SK-N-SH (cell line): ENCODE measurements at regions not wholly inside any gene's neighbourhood (a gene's known extent, or its start where the extent isn't known, plus 50 kb on each side); places are given as distances from the start of the nearest gene placed in this dataset.

Experiments used
- CTCF ChIA-PET: fragments of 300-600, 350-600 bp; formaldehyde crosslinking; extraction: SDS; loops from one replicate; lab custom pipeline; 2021; lab: Yijun Ruan, JAX
- POLR2A ChIA-PET: fragments of 350-600 bp; sonication (Branson Sonifier 250); formaldehyde crosslinking; extraction: SDS; loops from one replicate; lab custom pipeline; 2020; ENCODE audit warnings: antibody characterized with exemption, inconsistent platforms; lab: Yijun Ruan, JAX
- DNase-seq: peaks from one replicate; pipeline ENCODE4 v3.0.0; 2012
- H2AFZ ChIP-seq: fragments of 200-600 bp; sonication (generic); 2 replicates; pipeline ENCODE4 v1.8.1; 2016; ENCODE audit warnings: antibody characterized with exemption, mild to moderate bottlenecking, low read depth
- H3F3A ChIP-seq: fragments of 200-600 bp; sonication (generic); replicated peaks from 2 replicates; pipeline ENCODE3; 2016; ENCODE audit warnings: antibody characterized with exemption, mild to moderate bottlenecking; ENCODE audit not compliant: insufficient read depth
- H3K27ac ChIP-seq, 2 experiments: fragments of 200-500 bp in 1 of 2; fragments of 200-600 bp in 1 of 2; sonication (Bioruptor generic) in 1 of 2; sonication (generic), shearing (Covaris generic) in 1 of 2; 2 replicates each; pipeline versions ENCODE4 v1.5.1 to v1.6.1; 2014 to 2016; ENCODE audit warnings: low read depth in 2 of 2, inconsistent platforms in 1 of 2, low read length in 1 of 2, mild to moderate bottlenecking in 1 of 2, mixed read lengths in 1 of 2
- H3K27me3 ChIP-seq: fragments of 200-600 bp; sonication (generic), shearing (Covaris generic); 2 replicates; pipeline ENCODE4 v1.6.1; 2016; ENCODE audit warnings: mixed run types; ENCODE audit not compliant: insufficient read depth
- H3K36me3 ChIP-seq, 2 experiments: fragments of 200-500 bp in 1 of 2; fragments of 200-600 bp in 1 of 2; sonication (Bioruptor generic) in 1 of 2; sonication (generic) in 1 of 2; replicated peaks in 1 of 2; 2 replicates each; pipeline versions ENCODE3 to v1.5.1; 2014 to 2016; ENCODE audit warnings: low read length in 1 of 2, mild to moderate bottlenecking in 1 of 2; ENCODE audit not compliant: insufficient read depth in 2 of 2, control insufficient read depth in 1 of 2
- H3K4me1 ChIP-seq, 2 experiments: fragments of 200-500 bp in 1 of 2; fragments of 200-600 bp in 1 of 2; sonication (Bioruptor generic) in 1 of 2; sonication (generic), shearing (Covaris generic) in 1 of 2; 2 replicates each; pipeline versions ENCODE4 v1.5.1 to v1.6.1; 2014 to 2016; ENCODE audit warnings: low read depth in 1 of 2, low read length in 1 of 2, mixed run types in 1 of 2; ENCODE audit not compliant: insufficient read depth in 2 of 2, control insufficient read depth in 1 of 2
- H3K4me2 ChIP-seq: fragments of 200-600 bp; sonication (generic), shearing (Covaris generic); 2 replicates; pipeline ENCODE4 v1.6.1; 2017; ENCODE audit warnings: mixed run types
- H3K4me3 ChIP-seq, 2 experiments: fragments of 200-500 bp in 1 of 2; fragments of 200-600 bp in 1 of 2; sonication (Bioruptor generic) in 1 of 2; sonication (generic), shearing (Covaris generic) in 1 of 2; 2 replicates each; pipeline versions ENCODE4 v1.5.1 to v1.8.1; 2014 to 2016; ENCODE audit warnings: low read depth in 2 of 2, inconsistent platforms in 1 of 2, low read length in 1 of 2, mild to moderate bottlenecking in 1 of 2, mixed read lengths in 1 of 2, moderate library complexity in 1 of 2
- H3K79me2 ChIP-seq: fragments of 200-600 bp; sonication (generic); 2 replicates; pipeline ENCODE4 v1.8.1; 2017; ENCODE audit warnings: mild to moderate bottlenecking; ENCODE audit not compliant: insufficient read depth
- H3K9ac ChIP-seq: fragments of 200-600 bp; sonication (generic); 2 replicates; pipeline ENCODE4 v1.6.1; 2017; ENCODE audit warnings: mixed run types
- H3K9me2 ChIP-seq: fragments of 200-600 bp; sonication (generic); 2 replicates; pipeline ENCODE4 v1.6.1; 2017; ENCODE audit warnings: mixed run types
- H3K9me3 ChIP-seq: fragments of 200-600 bp; sonication (generic); 2 replicates; pipeline ENCODE4 v1.6.1; 2017; ENCODE audit warnings: mixed run types, mild to moderate bottlenecking, moderate library complexity
- H4K20me1 ChIP-seq: fragments of 200-600 bp; sonication (generic); 2 replicates; pipeline ENCODE4 v1.6.1; 2017; ENCODE audit warnings: mild to moderate bottlenecking, mixed run types; ENCODE audit not compliant: insufficient read depth
- CHD2 ChIP-seq: fragments of 150-350 bp; IDR thresholded peaks from 2 replicates; pipeline ENCODE4 v1.6.1; 2018; ENCODE audit warnings: low read length; ENCODE audit not compliant: partially characterized antibody
- ELF1 ChIP-seq: IDR thresholded peaks from 2 replicates; pipeline ENCODE4 v1.4.0; 2012
- FOSL2 ChIP-seq: IDR thresholded peaks from 2 replicates; pipeline ENCODE4 v1.4.0; 2012; ENCODE audit warnings: low read depth, mild to moderate bottlenecking, moderate library complexity, borderline replicate concordance
- FOXJ3 ChIP-seq: sonication (generic); formaldehyde crosslinking; IDR thresholded peaks from 2 replicates; pipeline ENCODE4 v1.5.1; 2020; ENCODE audit warnings: mild to moderate bottlenecking, missing genetic modification reagents
- GABPA ChIP-seq: IDR thresholded peaks from 2 replicates; pipeline ENCODE4 v1.4.0; 2012; ENCODE audit warnings: low read depth, mild to moderate bottlenecking
- MAX ChIP-seq: IDR thresholded peaks from 2 replicates; pipeline ENCODE4 v1.4.0; 2012; ENCODE audit warnings: low read depth
- MEF2A ChIP-seq: IDR thresholded peaks from 2 replicates; pipeline ENCODE4 v1.4.0; 2012; ENCODE audit warnings: low read depth, borderline replicate concordance
- PBX3 ChIP-seq: IDR thresholded peaks from 2 replicates; pipeline ENCODE4; 2012
- RCOR1 ChIP-seq: fragments of 150-350 bp; IDR thresholded peaks from 2 replicates; pipeline ENCODE4 v1.6.1; 2017; ENCODE audit warnings: antibody characterized with exemption, low read length
- RFX5 ChIP-seq: IDR thresholded peaks from 2 replicates; pipeline ENCODE4 v1.6.1; 2012; ENCODE audit warnings: mild to moderate bottlenecking, improper control_type of control experiment, low read length
- RXRA ChIP-seq: IDR thresholded peaks from 2 replicates; pipeline ENCODE4 v1.4.0; 2012; ENCODE audit warnings: low read depth, mild to moderate bottlenecking, borderline replicate concordance
- SIN3A ChIP-seq: IDR thresholded peaks from 2 replicates; pipeline ENCODE4 v1.6.1; 2012; ENCODE audit warnings: low read depth, mild to moderate bottlenecking, low read length, moderate library complexity, borderline replicate concordance
- SMC3 ChIP-seq: IDR thresholded peaks from 2 replicates; pipeline ENCODE4 v1.6.1; 2012; ENCODE audit warnings: low read depth, low read length, improper control_type of control experiment
- TAF1 ChIP-seq: IDR thresholded peaks from 2 replicates; pipeline ENCODE4 v1.6.1; 2012; ENCODE audit warnings: low read depth, mild to moderate bottlenecking, low read length, moderate library complexity, borderline replicate concordance
- YY1 ChIP-seq: IDR thresholded peaks from 2 replicates; pipeline ENCODE4 v1.4.0; 2012; ENCODE audit warnings: low read depth, mild to moderate bottlenecking
- ZBTB33 ChIP-seq: IDR thresholded peaks from 2 replicates; pipeline ENCODE4 v1.4.0; 2012; ENCODE audit warnings: low read depth, borderline replicate concordance
- WGBS: methylation state at CpG from one replicate; pipeline ENCODE4 v1.1.6; 2017; ENCODE audit warnings: low lambda C conversion rate; 5-methylcytosine and 5-hydroxymethylcytosine counted together

GRCh38 chr2:58710795-58711279 is 469.7 kb upstream of the FANCL start:
- CTCF ChIA-PET: interaction anchor here (1.0 to 1.2 kb wide), 2 partner anchors 26 to 30 kb away, joined by 3 to 4 read pairs; no protein-coding TSS in a partner anchor

DNA sequence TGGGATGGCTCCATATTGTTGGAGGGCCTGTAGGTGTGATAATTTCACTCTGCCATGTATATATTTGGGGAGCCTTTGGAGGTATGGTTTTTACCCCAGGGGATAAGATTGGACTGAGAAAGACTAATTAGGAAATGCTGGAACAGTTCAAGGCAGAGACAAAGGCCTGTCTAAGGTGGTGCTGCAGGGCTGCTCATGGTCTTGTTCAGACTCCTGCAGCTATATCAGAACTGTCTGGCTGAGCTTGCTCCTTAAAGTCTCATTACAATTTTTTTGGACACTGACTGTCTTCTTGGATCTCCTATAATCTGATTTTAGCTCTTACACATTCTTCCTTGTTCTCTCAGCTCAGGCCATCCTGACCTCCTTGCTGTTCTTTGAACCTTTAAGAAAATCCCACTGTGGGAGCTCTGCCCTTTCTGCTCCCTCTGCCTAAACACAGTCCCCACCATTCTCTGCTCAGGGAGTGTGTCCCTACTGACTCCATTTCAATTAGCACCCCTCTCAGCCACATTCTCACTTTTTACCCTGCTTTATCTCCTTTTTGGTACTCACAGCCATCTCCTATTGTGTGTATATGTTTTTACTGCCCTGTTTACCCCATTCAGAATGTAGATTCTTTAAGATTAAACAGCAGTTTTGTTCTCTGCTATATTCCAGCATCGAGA is 468.7 kb upstream of the FANCL start:
- 24% methylated on average over 1 of the region's 1 CpG for WGBS
- no peak overlapping the region for H3K4me2 ChIP-seq
- ChIA-PET POLR2A (no interaction called here), CTCF (interaction anchor here (1.4 kb wide), 1 partner anchor 11 kb away, joined by 4 read pairs; no protein-coding TSS in a partner anchor)
- TF ChIP-seq MAX (no peak), ELF1 (no peak), FOSL2 (no peak), PBX3 (no peak), TAF1 (no peak), SMC3 (no peak), SIN3A (no peak), ZBTB33 (no peak), FOXJ3 (CRISPR knock-in tag) (no peak), CHD2 (no peak), MEF2A (no peak), RXRA (no peak)
- TF ChIP-seq, all 33 proteins: peak for 0
- Histone ChIP-seq H2AFZ (no peak overlapping the region), H3K9ac (no peak overlapping the region), H3K79me2 (no peaks in the 10 kb centered on the region), H3K9me3 (no peaks in the 10 kb centered on the region), H4K20me1 (no peaks in the 10 kb centered on the region), H3K9me2 (no peaks in the 10 kb centered on the region; the same call in 1 of the 2 replicates), H3K4me1 (no peaks in the 10 kb centered on the region; a peak in 1 of 4 replicates), H3K27ac (no peak overlapping the region), H3K27me3 (no peaks in the 10 kb centered on the region), H3K36me3 (no peaks in the 10 kb centered on the region), H3F3A (no peaks in the 10 kb centered on the region), H3K4me3 (no peak overlapping the region)
- no peak for DNase-seq

More at GRCh38 chr2:58710795-58711279, 469.7 kb upstream of the FANCL start:
- H3F3A ChIP-seq: no peaks in the 10 kb centered on the region
- no peaks in the 10 kb centered on the region for H4K20me1 ChIP-seq
- whole genome bisulfite sequencing: 47% methylated on average over 8 of the region's 8 CpGs
- no peaks in the 10 kb centered on the region for H3K27me3 ChIP-seq
- DNase-seq: no peak
- H3K4me1 ChIP-seq: no peaks in the 10 kb centered on the region; a peak in 1 of 4 replicates
- H2AFZ ChIP-seq: no peak overlapping the region
- H3K27ac ChIP-seq: no peak overlapping the region
- POLR2A ChIA-PET: no interaction called here
- no peaks in the 10 kb centered on the region for H3K36me3 ChIP-seq
- H3K4me3 ChIP-seq: no peak overlapping the region
- no peak overlapping the region for H3K4me2 ChIP-seq
- no peaks in the 10 kb centered on the region for H3K9me3 ChIP-seq
- H3K79me2 ChIP-seq: no peaks in the 10 kb centered on the region
- H3K9me2 ChIP-seq: no peaks in the 10 kb centered on the region; the same call in 1 of the 2 replicates
- TF ChIP-seq RFX5: no peak
- TF ChIP-seq YY1: no peak
- TF ChIP-seq MAX: no peak
- TF ChIP-seq RCOR1: no peak
- TF ChIP-seq MEF2A: no peak
- TF ChIP-seq FOXJ3 (CRISPR knock-in tag): no peak
- no peak for TF ChIP-seq GABPA
- no peak for TF ChIP-seq PBX3
- TF ChIP-seq RXRA: no peak
- H3K9ac ChIP-seq: no peak overlapping the region
